ENCODE measurements at regions not wholly inside any gene's neighbourhood (a gene's known extent, or its start where the extent isn't known, plus 50 kb on each side); places are given as distances from the start of the nearest gene placed in this dataset.

GRCh38 chr6:24004659-24005058 is 121.4 kb upstream of the NRSN1 start (continued):
- TF ChIP-seq, protein P1, sequence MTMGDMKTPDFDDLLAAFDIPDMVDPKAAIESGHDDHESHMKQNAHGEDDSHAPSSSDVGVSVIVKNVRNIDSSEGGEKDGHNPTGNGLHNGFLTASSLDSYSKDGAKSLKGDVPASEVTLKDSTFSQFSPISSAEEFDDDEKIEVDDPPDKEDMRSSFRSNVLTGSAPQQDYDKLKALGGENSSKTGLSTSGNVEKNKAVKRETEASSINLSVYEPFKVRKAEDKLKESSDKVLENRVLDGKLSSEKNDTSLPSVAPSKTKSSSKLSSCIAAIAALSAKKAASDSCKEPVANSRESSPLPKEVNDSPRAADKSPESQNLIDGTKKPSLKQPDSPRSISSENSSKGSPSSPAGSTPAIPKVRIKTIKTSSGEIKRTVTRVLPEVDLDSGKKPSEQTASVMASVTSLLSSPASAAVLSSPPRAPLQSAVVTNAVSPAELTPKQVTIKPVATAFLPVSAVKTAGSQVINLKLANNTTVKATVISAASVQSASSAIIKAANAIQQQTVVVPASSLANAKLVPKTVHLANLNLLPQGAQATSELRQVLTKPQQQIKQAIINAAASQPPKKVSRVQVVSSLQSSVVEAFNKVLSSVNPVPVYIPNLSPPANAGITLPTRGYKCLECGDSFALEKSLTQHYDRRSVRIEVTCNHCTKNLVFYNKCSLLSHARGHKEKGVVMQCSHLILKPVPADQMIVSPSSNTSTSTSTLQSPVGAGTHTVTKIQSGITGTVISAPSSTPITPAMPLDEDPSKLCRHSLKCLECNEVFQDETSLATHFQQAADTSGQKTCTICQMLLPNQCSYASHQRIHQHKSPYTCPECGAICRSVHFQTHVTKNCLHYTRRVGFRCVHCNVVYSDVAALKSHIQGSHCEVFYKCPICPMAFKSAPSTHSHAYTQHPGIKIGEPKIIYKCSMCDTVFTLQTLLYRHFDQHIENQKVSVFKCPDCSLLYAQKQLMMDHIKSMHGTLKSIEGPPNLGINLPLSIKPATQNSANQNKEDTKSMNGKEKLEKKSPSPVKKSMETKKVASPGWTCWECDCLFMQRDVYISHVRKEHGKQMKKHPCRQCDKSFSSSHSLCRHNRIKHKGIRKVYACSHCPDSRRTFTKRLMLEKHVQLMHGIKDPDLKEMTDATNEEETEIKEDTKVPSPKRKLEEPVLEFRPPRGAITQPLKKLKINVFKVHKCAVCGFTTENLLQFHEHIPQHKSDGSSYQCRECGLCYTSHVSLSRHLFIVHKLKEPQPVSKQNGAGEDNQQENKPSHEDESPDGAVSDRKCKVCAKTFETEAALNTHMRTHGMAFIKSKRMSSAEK (CRISPR knock-in tag; IDR thresholded peaks at IDR 0.05; ENCODE audit: borderline replicate concordance): no peak

GRCh38 chr6:24006254-24006653 is 119.8 kb upstream of the NRSN1 start:
- Mint-ChIP-seq H3K27me3 (ENCODE audit: low read depth) (no peaks in the 10 kb centered on the region), H3K27ac (no peak overlapping the region), H3K36me3 (peaks cover 2% of the 10 kb centered on the region; the same call in 1 of the 2 replicates), H3K4me1 (no peaks in the 10 kb centered on the region), H3K4me3 (no peak overlapping the region), H3K9me3 (peaks cover 18% of the 10 kb centered on the region)
- ATAC-seq (no peak), DNase-seq (ENCODE audit: low spot score) (no peak)
- TF ChIP-seq TEAD4 (CRISPR knock-in tag; IDR thresholded peaks at IDR 0.05) (no peak), ZNF423 (CRISPR knock-in tag; IDR thresholded peaks at IDR 0.05) (no peak), FOXK1 (CRISPR knock-in tag; IDR thresholded peaks at IDR 0.05) (no peak)
- TF ChIP-seq, protein P2, sequence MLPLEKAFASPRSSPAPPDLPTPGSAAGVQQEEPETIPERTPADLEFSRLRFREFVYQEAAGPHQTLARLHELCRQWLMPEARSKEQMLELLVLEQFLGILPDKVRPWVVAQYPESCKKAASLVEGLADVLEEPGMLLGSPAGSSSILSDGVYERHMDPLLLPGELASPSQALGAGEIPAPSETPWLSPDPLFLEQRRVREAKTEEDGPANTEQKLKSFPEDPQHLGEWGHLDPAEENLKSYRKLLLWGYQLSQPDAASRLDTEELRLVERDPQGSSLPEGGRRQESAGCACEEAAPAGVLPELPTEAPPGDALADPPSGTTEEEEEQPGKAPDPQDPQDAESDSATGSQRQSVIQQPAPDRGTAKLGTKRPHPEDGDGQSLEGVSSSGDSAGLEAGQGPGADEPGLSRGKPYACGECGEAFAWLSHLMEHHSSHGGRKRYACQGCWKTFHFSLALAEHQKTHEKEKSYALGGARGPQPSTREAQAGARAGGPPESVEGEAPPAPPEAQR (CRISPR knock-in tag; IDR thresholded peaks at IDR 0.05): no peak
- TF ChIP-seq, protein P3, sequence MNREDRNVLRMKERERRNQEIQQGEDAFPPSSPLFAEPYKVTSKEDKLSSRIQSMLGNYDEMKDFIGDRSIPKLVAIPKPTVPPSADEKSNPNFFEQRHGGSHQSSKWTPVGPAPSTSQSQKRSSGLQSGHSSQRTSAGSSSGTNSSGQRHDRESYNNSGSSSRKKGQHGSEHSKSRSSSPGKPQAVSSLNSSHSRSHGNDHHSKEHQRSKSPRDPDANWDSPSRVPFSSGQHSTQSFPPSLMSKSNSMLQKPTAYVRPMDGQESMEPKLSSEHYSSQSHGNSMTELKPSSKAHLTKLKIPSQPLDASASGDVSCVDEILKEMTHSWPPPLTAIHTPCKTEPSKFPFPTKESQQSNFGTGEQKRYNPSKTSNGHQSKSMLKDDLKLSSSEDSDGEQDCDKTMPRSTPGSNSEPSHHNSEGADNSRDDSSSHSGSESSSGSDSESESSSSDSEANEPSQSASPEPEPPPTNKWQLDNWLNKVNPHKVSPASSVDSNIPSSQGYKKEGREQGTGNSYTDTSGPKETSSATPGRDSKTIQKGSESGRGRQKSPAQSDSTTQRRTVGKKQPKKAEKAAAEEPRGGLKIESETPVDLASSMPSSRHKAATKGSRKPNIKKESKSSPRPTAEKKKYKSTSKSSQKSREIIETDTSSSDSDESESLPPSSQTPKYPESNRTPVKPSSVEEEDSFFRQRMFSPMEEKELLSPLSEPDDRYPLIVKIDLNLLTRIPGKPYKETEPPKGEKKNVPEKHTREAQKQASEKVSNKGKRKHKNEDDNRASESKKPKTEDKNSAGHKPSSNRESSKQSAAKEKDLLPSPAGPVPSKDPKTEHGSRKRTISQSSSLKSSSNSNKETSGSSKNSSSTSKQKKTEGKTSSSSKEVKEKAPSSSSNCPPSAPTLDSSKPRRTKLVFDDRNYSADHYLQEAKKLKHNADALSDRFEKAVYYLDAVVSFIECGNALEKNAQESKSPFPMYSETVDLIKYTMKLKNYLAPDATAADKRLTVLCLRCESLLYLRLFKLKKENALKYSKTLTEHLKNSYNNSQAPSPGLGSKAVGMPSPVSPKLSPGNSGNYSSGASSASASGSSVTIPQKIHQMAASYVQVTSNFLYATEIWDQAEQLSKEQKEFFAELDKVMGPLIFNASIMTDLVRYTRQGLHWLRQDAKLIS (CRISPR knock-in tag; IDR thresholded peaks at IDR 0.05; ENCODE audit: borderline replicate concordance): no peak
- CTCF ChIA-PET: no interaction called here
- POLR2A ChIA-PET: no interaction called here

DNA sequence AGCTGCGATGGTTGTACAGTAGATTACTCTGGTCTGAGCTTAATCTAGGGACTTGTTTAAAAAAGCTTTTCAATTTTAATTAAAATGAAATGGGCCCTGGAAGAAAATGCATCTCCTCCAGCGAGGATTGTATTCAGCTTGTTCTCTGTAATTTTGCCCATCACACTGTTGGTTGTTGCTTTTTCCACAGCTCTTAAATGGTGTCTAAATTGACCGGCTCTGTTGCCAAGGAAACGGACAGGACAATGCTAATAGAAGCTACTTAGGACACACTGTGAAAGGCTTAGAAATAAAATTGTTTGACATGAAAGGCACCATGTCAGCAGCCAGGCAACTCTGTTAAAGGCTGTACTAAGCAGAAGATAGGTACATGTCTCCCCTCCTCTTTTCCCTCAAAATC is 116.7 kb upstream of the NRSN1 start:
- DNase-seq (ENCODE audit: low spot score): no peak
- H3K27me3 Mint-ChIP-seq (ENCODE audit: low read depth): no peaks in the 10 kb centered on the region
- ChIA-PET CTCF (no interaction called here), POLR2A (interaction anchor here (0.6 kb wide), 1 partner anchor 182 kb away, joined by 3 read pairs; no protein-coding TSS in a partner anchor)
- peaks cover 42% of the 10 kb centered on the region for H3K9me3 Mint-ChIP-seq
- TF ChIP-seq CREB1 (CRISPR knock-in tag; IDR thresholded peaks at IDR 0.05): no peak
- no peak for TF ChIP-seq NFYB (CRISPR knock-in tag; conservative IDR thresholded peaks at IDR 0.05; ENCODE audit: low read depth)
- no peak for TF ChIP-seq HMGXB4 (CRISPR knock-in tag; IDR thresholded peaks at IDR 0.05)
- TF ChIP-seq, protein P4, sequence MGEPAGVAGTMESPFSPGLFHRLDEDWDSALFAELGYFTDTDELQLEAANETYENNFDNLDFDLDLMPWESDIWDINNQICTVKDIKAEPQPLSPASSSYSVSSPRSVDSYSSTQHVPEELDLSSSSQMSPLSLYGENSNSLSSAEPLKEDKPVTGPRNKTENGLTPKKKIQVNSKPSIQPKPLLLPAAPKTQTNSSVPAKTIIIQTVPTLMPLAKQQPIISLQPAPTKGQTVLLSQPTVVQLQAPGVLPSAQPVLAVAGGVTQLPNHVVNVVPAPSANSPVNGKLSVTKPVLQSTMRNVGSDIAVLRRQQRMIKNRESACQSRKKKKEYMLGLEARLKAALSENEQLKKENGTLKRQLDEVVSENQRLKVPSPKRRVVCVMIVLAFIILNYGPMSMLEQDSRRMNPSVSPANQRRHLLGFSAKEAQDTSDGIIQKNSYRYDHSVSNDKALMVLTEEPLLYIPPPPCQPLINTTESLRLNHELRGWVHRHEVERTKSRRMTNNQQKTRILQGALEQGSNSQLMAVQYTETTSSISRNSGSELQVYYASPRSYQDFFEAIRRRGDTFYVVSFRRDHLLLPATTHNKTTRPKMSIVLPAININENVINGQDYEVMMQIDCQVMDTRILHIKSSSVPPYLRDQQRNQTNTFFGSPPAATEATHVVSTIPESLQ (CRISPR knock-in tag; IDR thresholded peaks at IDR 0.05): no peak
- TF ChIP-seq NR3C1 (CRISPR knock-in tag; conservative IDR thresholded peaks at IDR 0.05; ENCODE audit: low read depth): no peak
- TF ChIP-seq FOXP4 (CRISPR knock-in tag; IDR thresholded peaks at IDR 0.05): no peak
- TF ChIP-seq NR1H2 (CRISPR knock-in tag; IDR thresholded peaks at IDR 0.05): no peak
- no peak for TF ChIP-seq ZNF138 (CRISPR knock-in tag; conservative IDR thresholded peaks at IDR 0.05)
- no peak for TF ChIP-seq JAZF1 (CRISPR knock-in tag; IDR thresholded peaks at IDR 0.05)
- no peak overlapping the region for H3K4me3 Mint-ChIP-seq
- no peak for ATAC-seq
- no peaks in the 10 kb centered on the region for H3K4me1 Mint-ChIP-seq
- no peak overlapping the region for H3K27ac Mint-ChIP-seq
- peaks cover 18% of the 10 kb centered on the region for H3K36me3 Mint-ChIP-seq
